Mucosa of descending colon (tissue), 3 donors: ENCODE measurements at regions not wholly inside any gene's neighbourhood (a gene's known extent, or its start where the extent isn't known, plus 50 kb on each side); places are given as distances from the start of the nearest gene placed in this dataset.
"Not testable (repeated sequence)": the region's sequence is repeated elsewhere in the genome, so short reads cannot be mapped to it uniquely, and the experiment has no call there.

Source experiments
- ATAC-seq: fragments of 200-7000 bp; cut with Tn5 transposase; one replicate; pipeline ENCODE4 v1.9.1; 2020; ENCODE audit warnings: mild to moderate bottlenecking, moderate library complexity
- DNase-seq, 3 donors: peaks; one replicate each; pipeline ENCODE4 v3.0.0-alpha.2; 2020
- H3K36me3 ChIP-seq: fragments of 200-600 bp; one replicate; pipeline ENCODE4 v1.8.0; 2021; ENCODE audit warnings: low read depth, mild to moderate bottlenecking
- H3K4me1 ChIP-seq: fragments of 200-600 bp; one replicate; pipeline ENCODE4 v1.8.0; 2021; ENCODE audit warnings: low read depth, mild to moderate bottlenecking
- H3K4me3 ChIP-seq: fragments of 200-600 bp; one replicate; pipeline ENCODE4 v1.8.0; 2021; ENCODE audit warnings: mild to moderate bottlenecking
- H3K9me3 ChIP-seq: fragments of 200-600 bp; one replicate; pipeline ENCODE4 v1.8.0; 2021; ENCODE audit warnings: mild to moderate bottlenecking
- CTCF ChIP-seq: fragments of 200-600 bp; IDR thresholded peaks from one replicate; pipeline ENCODE4 v1.8.0; 2022; ENCODE audit warnings: antibody characterized with exemption, mild to moderate bottlenecking
- intact Hi-C, 2 donors: fragments of 100-400 bp; cut with DNase I in 1 of 2; cut with micrococcal nuclease in 1 of 2; formaldehyde crosslinking; loops; one replicate each; pipeline versions ENCODE4 v1.11.0 to v1.11.1; 2022; cut with DNase I, micrococcal nuclease
- donor health status: DM: no; HTN: no; CAD: no; lungs with moderate emphysema.
- donor health status: DM: no; HTN: no; CAD: no.
- donor health status: DM: no; HTN: yes; CAD: no.

- Histone ChIP-seq H3K4me3 (no peak overlapping the region), H3K9me3 (no peaks in the 10 kb centered on the region), H3K36me3 (no peaks in the 10 kb centered on the region), H3K4me1 (no peaks in the 10 kb centered on the region)
- TF ChIP-seq CTCF = no peak
- intact Hi-C loops = no loop called here
- no peak for DNase-seq
- no peak for ATAC-seq
Observed at GRCh38 chr3:159301961-159302360, 500.1 kb downstream of the MFSD1 start.

- ATAC-seq = no peak
Observed at GRCh38 chr3:159305017-159305416, 503.2 kb downstream of the MFSD1 start.

GRCh38 chr3:159316706-159317105 lies 514.9 kb downstream of the MFSD1 start:
- DNase-seq, H3K9me3 ChIP-seq, intact Hi-C loops, H3K4me3 ChIP-seq, ATAC-seq, H3K36me3 ChIP-seq, H3K4me1 ChIP-seq: not testable (repeated sequence)

More at GRCh38 chr3:159305017-159305416, 503.2 kb downstream of the MFSD1 start:
- Histone ChIP-seq H3K36me3 (no peaks in the 10 kb centered on the region), H3K4me3 (no peak overlapping the region), H3K4me1 (no peaks in the 10 kb centered on the region), H3K9me3 (no peaks in the 10 kb centered on the region)
- intact Hi-C loops = no loop called here
- DNase-seq = no peak
- TF ChIP-seq CTCF = no peak

- ATAC-seq (no peak), DNase-seq (no peak)
- Histone ChIP-seq H3K9me3 (no peaks in the 10 kb centered on the region), H3K36me3 (no peaks in the 10 kb centered on the region), H3K4me1 (no peaks in the 10 kb centered on the region), H3K4me3 (no peak overlapping the region)
- intact Hi-C loops = no loop called here
- TF ChIP-seq CTCF = no peak
Observed at GRCh38 chr3:159319156-159319555, 517.3 kb downstream of the MFSD1 start.

GRCh38 chr3:159322322-159322939 lies 520.6 kb downstream of the MFSD1 start:
- Histone ChIP-seq H3K36me3 (no peaks in the 10 kb centered on the region), H3K4me3 (no peak overlapping the region), H3K9me3 (no peaks in the 10 kb centered on the region), H3K4me1 (no peaks in the 10 kb centered on the region)
- TF ChIP-seq CTCF = no peak
- DNase-seq (peak in 2 of 3 donors; percentile 24 to 30), ATAC-seq (no peak)
- intact Hi-C loops = no loop called here

- intact Hi-C loops = no loop called here
- Histone ChIP-seq H3K9me3 (no peaks in the 10 kb centered on the region), H3K4me3 (no peak overlapping the region), H3K36me3 (no peaks in the 10 kb centered on the region), H3K4me1 (no peaks in the 10 kb centered on the region)
- no peak for DNase-seq
- ATAC-seq = no peak
- no peak for TF ChIP-seq CTCF
Observed at GRCh38 chr3:159323848-159324247, 522.0 kb downstream of the MFSD1 start.
